HepG2 (cell line): ENCODE measurements at regions not wholly inside any gene's neighbourhood (a gene's known extent, or its start where the extent isn't known, plus 50 kb on each side); places are given as distances from the start of the nearest gene placed in this dataset.

Experiments
- ATAC-seq: fragments of 200-7000 bp; cut with Tn5 transposase; 3 replicates; pipeline ENCODE4 v1.9.1; 2020; ENCODE audit warnings: mild to moderate bottlenecking, moderate library complexity
- BruUV-seq: library from RNA; stranded (reverse); fragments of 400-500 nt; replicated peaks from 2 replicates; lab custom pipeline; 2021; lab: Mats Ljungman, UMichigan
- CTCF ChIA-PET: fragments of 300-600 bp; formaldehyde crosslinking; extraction: SDS; loops from one replicate; lab custom pipeline; 2021; ENCODE audit warnings: low total read pairs, inconsistent platforms, low intra/inter-chr PET ratio; lab: Yijun Ruan, JAX
- POLR2A ChIA-PET: fragments of 350-600 bp; sonication (Branson Sonifier 250); formaldehyde crosslinking; loops from one replicate; lab custom pipeline; 2020; ENCODE audit warnings: antibody characterized with exemption, inconsistent platforms; lab: Yijun Ruan, JAX
- DNase-seq: peaks from one replicate; pipeline ENCODE4 v3.0.0-alpha.2; 2015; ENCODE audit warnings: low spot score
- FAIRE-seq: peaks from 3 replicates; lab custom pipeline; 2011; peaks lifted over from hg19 to GRCh38; lab: Jason Lieb, UNC
- H2AFZ ChIP-seq: one replicate; pipeline ENCODE4 v1.6.1; 2011; ENCODE audit warnings: low read length, inconsistent platforms
- H3K27ac ChIP-seq: fragments of 300-600 bp; 3 replicates; pipeline ENCODE4 v1.8.0; 2011; ENCODE audit warnings: mixed run types, mild to moderate bottlenecking, mixed read lengths, low read length, inconsistent platforms; ENCODE audit not compliant: insufficient read depth; ENCODE audit errors: extremely low read length
- H3K27me3 ChIP-seq, 2 experiments: fragments of 200-600 bp in 1 of 2; 2 replicates in 1 of 2; 3 replicates in 1 of 2; pipeline versions ENCODE4 v1.6.0 to v1.8.0; 2011; ENCODE audit warnings: low read length in 2 of 2, mild to moderate bottlenecking in 2 of 2, moderate library complexity in 2 of 2, inconsistent platforms in 1 of 2; ENCODE audit not compliant: insufficient read depth in 2 of 2, control insufficient read depth in 1 of 2
- H3K36me3 ChIP-seq, 2 experiments: fragments of 200-600 bp in 1 of 2; replicated peaks in 1 of 2; 2 replicates in 1 of 2; 3 replicates in 1 of 2; pipeline versions ENCODE4 v1.5.1 to v1.8.0; 2011; ENCODE audit warnings: low read length in 2 of 2, inconsistent platforms in 1 of 2; ENCODE audit not compliant: insufficient read depth in 2 of 2, control insufficient read depth in 1 of 2
- H3K4me1 ChIP-seq: 2 replicates; pipeline ENCODE4 v1.5.1; 2012; ENCODE audit warnings: low read length, inconsistent platforms; ENCODE audit not compliant: insufficient read depth
- H3K4me2 ChIP-seq: 2 replicates; pipeline ENCODE4 v1.6.0; 2011; ENCODE audit warnings: low read depth, low read length, inconsistent platforms
- H3K4me3 ChIP-seq, 3 experiments: fragments of 200-600 bp in 1 of 3; sonication (generic), shearing (Covaris generic) in 1 of 3; replicated peaks in 1 of 3; 2 replicates each; pipeline ENCODE4 v1.5.1; 2011 to 2016; ENCODE audit warnings: low read length in 3 of 3, inconsistent platforms in 2 of 3, low read depth in 2 of 3, mild to moderate bottlenecking in 2 of 3, control low read depth in 1 of 3, mixed read lengths in 1 of 3; ENCODE audit not compliant: insufficient read depth in 1 of 3
- H3K79me2 ChIP-seq: one replicate; pipeline ENCODE4 v1.6.1; 2011; ENCODE audit warnings: low read length, inconsistent platforms; ENCODE audit not compliant: insufficient read depth
- H3K9ac ChIP-seq: 2 replicates; pipeline ENCODE4 v1.6.0; 2011; ENCODE audit warnings: mild to moderate bottlenecking, low read depth, low read length, inconsistent platforms; ENCODE audit not compliant: insufficient read depth
- H3K9me3 ChIP-seq: 2 replicates; pipeline ENCODE4 v1.5.1; 2012; ENCODE audit warnings: mild to moderate bottlenecking, low read length
- H4K20me1 ChIP-seq: 2 replicates; pipeline ENCODE4 v1.6.0; 2011; ENCODE audit warnings: inconsistent platforms, mild to moderate bottlenecking, low read length, moderate library complexity; ENCODE audit not compliant: insufficient read depth
- CREB1 ChIP-seq, 2 experiments: fragments of 450-650 bp in 1 of 2; IDR thresholded peaks; 2 replicates each; pipeline ENCODE4 v1.6.1; 2016 to 2017; ENCODE audit warnings: control low read depth in 1 of 2, mild to moderate bottlenecking in 1 of 2, missing compliant biosample characterization in 1 of 2, missing genetic modification characterization in 1 of 2
- DRAP1 ChIP-seq: IDR thresholded peaks from 2 replicates; pipeline ENCODE4 v1.6.1; 2016; ENCODE audit warnings: missing genetic modification reagents, missing compliant biosample characterization
- MED1 ChIP-seq: sonication (generic); formaldehyde crosslinking; IDR thresholded peaks from 2 replicates; pipeline ENCODE4 v1.4.0; 2020; ENCODE audit warnings: missing genetic modification reagents
- NFE2L1 ChIP-seq: sonication (generic); formaldehyde crosslinking; IDR thresholded peaks from 2 replicates; pipeline ENCODE4 v1.4.0; 2020; ENCODE audit warnings: missing genetic modification reagents, mild to moderate bottlenecking, borderline replicate concordance
- PATZ1 ChIP-seq: sonication (generic); formaldehyde crosslinking; IDR thresholded peaks from 2 replicates; pipeline ENCODE4 v1.4.0; 2020; ENCODE audit warnings: missing genetic modification reagents
- REL ChIP-seq: sonication (generic); formaldehyde crosslinking; conservative IDR thresholded peaks from 2 replicates; pipeline ENCODE4 v1.8.0; 2022; ENCODE audit warnings: mild to moderate bottlenecking, missing genetic modification reagents, moderate library complexity
- SP4 ChIP-seq: sonication (generic); formaldehyde crosslinking; IDR thresholded peaks from 2 replicates; pipeline ENCODE4 v1.8.1; 2023; ENCODE audit warnings: mild to moderate bottlenecking, missing genetic modification reagents
- SRF ChIP-seq: IDR thresholded peaks from 2 replicates; pipeline ENCODE4 v1.6.1; 2011; ENCODE audit warnings: mild to moderate bottlenecking, low read depth, low read length, moderate library complexity
- THAP7 ChIP-seq: sonication (generic); formaldehyde crosslinking; IDR thresholded peaks from 2 replicates; pipeline ENCODE4 v1.8.1; 2023; ENCODE audit warnings: mild to moderate bottlenecking, missing genetic modification reagents
- THYN1 ChIP-seq: sonication (generic); formaldehyde crosslinking; IDR thresholded peaks from 2 replicates; pipeline ENCODE4 v1.8.1; 2023; ENCODE audit warnings: low read depth, mild to moderate bottlenecking, moderate library complexity, missing genetic modification reagents, borderline replicate concordance
- ZBTB38 ChIP-seq: sonication (generic); formaldehyde crosslinking; IDR thresholded peaks from 2 replicates; pipeline ENCODE4 v1.5.1; 2020; ENCODE audit warnings: mild to moderate bottlenecking, missing genetic modification reagents
- ZMYM3 ChIP-seq: sonication (generic); formaldehyde crosslinking; IDR thresholded peaks from 2 replicates; pipeline ENCODE4 v1.5.1; 2020; ENCODE audit warnings: mild to moderate bottlenecking, missing genetic modification reagents
- ZNF329 ChIP-seq: sonication (generic); formaldehyde crosslinking; IDR thresholded peaks from 2 replicates; pipeline ENCODE4 v1.9.0; 2021; ENCODE audit warnings: low read depth, mild to moderate bottlenecking, missing genetic modification reagents
- ZNF547 ChIP-seq: sonication (generic); formaldehyde crosslinking; IDR thresholded peaks from 2 replicates; pipeline ENCODE4 v1.5.1; 2020; ENCODE audit warnings: mild to moderate bottlenecking, missing genetic modification reagents
- ZNF816 ChIP-seq: sonication (generic); formaldehyde crosslinking; IDR thresholded peaks from 2 replicates; pipeline ENCODE4 v1.8.0; 2022; ENCODE audit warnings: missing genetic modification reagents, mild to moderate bottlenecking, borderline replicate concordance
- WGBS: methylation state at CpG from one replicate; pipeline ENCODE4 v1.1.6; 2017; ENCODE audit warnings: low lambda C conversion rate; 5-methylcytosine and 5-hydroxymethylcytosine counted together
- in situ Hi-C: cut with HindIII; loops from 2 replicates; pipeline ENCODE4 v1.10.0; 2017; ENCODE audit warnings: low pct_unique_long_range_greater_than_20kb; ENCODE audit not compliant: extremely low pct_ligation_motif_present
- intact Hi-C: fragments of 100-400 bp; cut with micrococcal nuclease; formaldehyde crosslinking; loops from one replicate; pipeline ENCODE4 v1.10.0; 2022; ENCODE audit not compliant: unreplicated experiment

- H4K20me1 ChIP-seq, result no peaks in the 10 kb centered on the region
- TF ChIP-seq SRF, result no peak
- no peak for TF ChIP-seq ZNF547 (CRISPR knock-in tag)
- TF ChIP-seq CREB1 (IDR thresholded peaks at IDR 0.05), result no peak
- no peak for TF ChIP-seq CREB1 (CRISPR knock-in tag; IDR thresholded peaks at IDR 0.05)
- no peak for TF ChIP-seq ZBTB38
- no peak for TF ChIP-seq ZNF329 (CRISPR knock-in tag)
- no peak for TF ChIP-seq REL
- no peak for TF ChIP-seq THYN1
- TF ChIP-seq ZNF816 (CRISPR knock-in tag), result no peak
- no peak for TF ChIP-seq ZMYM3 (CRISPR knock-in tag)
- TF ChIP-seq NFE2L1 (CRISPR knock-in tag), result no peak
- no peak for TF ChIP-seq SP4 (CRISPR knock-in tag)
- no peak for TF ChIP-seq DRAP1
- TF ChIP-seq THAP7, result no peak
- TF ChIP-seq PATZ1 (CRISPR knock-in tag), result no peak
- no peak for TF ChIP-seq MED1
- no peaks in the 10 kb centered on the region for H3K9me3 ChIP-seq
- H3K27ac ChIP-seq, result no peak overlapping the region
- no peaks in the 10 kb centered on the region for H3K79me2 ChIP-seq
- DNase-seq (no peak), ATAC-seq (no peak), FAIRE-seq (no peak)
- in situ Hi-C loops (no loop called here), intact Hi-C loops (no loop called here)
- no TSS peak for BruUV-seq
- POLR2A ChIA-PET, result no interaction called here
- no peak overlapping the region for H2AFZ ChIP-seq
- no peaks in the 10 kb centered on the region for H3K4me1 ChIP-seq
- H3K9ac ChIP-seq, result no peak overlapping the region
- WGBS, result 71% methylated on average over 5 of the region's 5 CpGs
- H3K4me2 ChIP-seq, result no peak overlapping the region
- H3K27me3 ChIP-seq, result no peaks in the 10 kb centered on the region
- no peak overlapping the region for H3K4me3 ChIP-seq
- CTCF ChIA-PET, result no interaction called here
- no peaks in the 10 kb centered on the region for H3K36me3 ChIP-seq
Observed at GRCh38 chr1:115184951-115185331, 95.6 kb upstream of the TSPAN2 start.
